ENCODE measurements at regions not wholly inside any gene's neighbourhood (a gene's known extent, or its start where the extent isn't known, plus 50 kb on each side); places are given as distances from the start of the nearest gene placed in this dataset.

- Histone ChIP-seq H3K4me1 (ENCODE audit: control insufficient read depth in 1 of 2, insufficient read depth in 2 of 2, low read length in 2 of 2) (peaks cover 8 to 15% of the 10 kb centered on the region in 2 donors), H3K36me3 (ENCODE audit: control insufficient read depth in 1 of 2, insufficient read depth in 2 of 2, low read length in 2 of 2) (no peaks in the 10 kb centered on the region), H3K9me3 (ENCODE audit: control insufficient read depth in 1 of 2, low read length in 2 of 2) (no peaks in the 10 kb centered on the region), H3K27ac (ENCODE audit: low read length) (peak overlapping the region; percentile 58), H3K27me3 (ENCODE audit: low read depth, low read length) (no peaks in the 10 kb centered on the region), H3K4me3 (ENCODE audit: low read depth in 1 of 2, low read length in 2 of 2) (no peak overlapping the region)
Measured at GRCh38 chr6:139530561-139530960, 156.1 kb upstream of the CITED2 start.

- no peaks in the 10 kb centered on the region for H3K9me3 ChIP-seq (ENCODE audit: control insufficient read depth in 1 of 2, low read length in 2 of 2)
- no peaks in the 10 kb centered on the region for H3K36me3 ChIP-seq (ENCODE audit: control insufficient read depth in 1 of 2, insufficient read depth in 2 of 2, low read length in 2 of 2)
- no peak overlapping the region for H3K27ac ChIP-seq (ENCODE audit: low read length)
- H3K27me3 ChIP-seq (ENCODE audit: low read depth, low read length), result no peaks in the 10 kb centered on the region
- H3K4me1 ChIP-seq (ENCODE audit: control insufficient read depth in 1 of 2, insufficient read depth in 2 of 2, low read length in 2 of 2), result peaks cover 6 to 10% of the 10 kb centered on the region in 2 donors
- H3K4me3 ChIP-seq (ENCODE audit: low read depth in 1 of 2, low read length in 2 of 2), result no peak overlapping the region
Measured at GRCh38 chr6:139529420-139529819, 155.0 kb upstream of the CITED2 start.

DNA sequence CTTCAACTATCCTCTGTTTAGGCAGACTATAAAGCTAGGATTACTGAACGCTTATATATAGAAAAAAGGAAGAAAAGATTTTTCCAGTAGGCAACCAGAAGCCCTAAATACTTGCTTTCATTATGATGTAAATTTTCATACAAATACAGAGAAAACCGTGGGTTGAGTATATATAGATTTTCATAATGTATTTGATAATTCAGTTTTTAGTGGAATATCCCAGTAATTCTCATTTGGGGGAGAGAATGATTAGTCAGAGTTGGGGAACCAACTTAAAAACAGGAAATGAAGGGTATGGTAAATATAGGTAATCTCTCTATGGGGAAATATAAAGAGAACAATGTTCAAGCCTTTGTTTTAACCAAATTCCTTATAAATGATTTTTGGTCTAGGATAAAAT, 154.0 kb upstream of the CITED2 start:
- H3K4me1 ChIP-seq (ENCODE audit: control insufficient read depth in 1 of 2, insufficient read depth in 2 of 2, low read length in 2 of 2), result peaks cover 0 to 2% of the 10 kb centered on the region in 2 donors
- no peak overlapping the region for H3K27ac ChIP-seq (ENCODE audit: low read length)
- H3K36me3 ChIP-seq (ENCODE audit: control insufficient read depth in 1 of 2, insufficient read depth in 2 of 2, low read length in 2 of 2), result no peaks in the 10 kb centered on the region
- H3K27me3 ChIP-seq (ENCODE audit: low read depth, low read length), result no peaks in the 10 kb centered on the region
- H3K9me3 ChIP-seq (ENCODE audit: control insufficient read depth in 1 of 2, low read length in 2 of 2), result no peaks in the 10 kb centered on the region
- no peak overlapping the region for H3K4me3 ChIP-seq (ENCODE audit: low read depth in 1 of 2, low read length in 2 of 2)

DNA sequence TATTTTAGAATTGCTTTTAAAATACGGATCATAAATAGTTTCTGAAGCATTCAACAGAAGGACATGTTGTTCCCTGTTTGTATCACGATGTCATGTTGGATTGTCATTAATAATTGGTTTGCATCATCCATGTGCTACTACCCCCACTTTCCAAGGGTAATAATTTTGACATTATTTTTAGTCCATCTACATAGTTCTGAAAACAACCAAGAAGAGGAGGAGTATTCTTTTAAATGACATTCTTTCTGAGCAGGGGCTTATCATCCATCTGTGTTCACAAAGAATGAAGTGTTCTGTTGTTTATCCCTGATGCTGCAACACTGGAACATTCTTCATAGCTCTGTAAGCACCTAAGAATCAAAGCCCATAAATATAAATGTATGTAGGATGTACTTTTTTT, 151.0 kb upstream of the CITED2 start:
- Histone ChIP-seq H3K27me3 (ENCODE audit: low read depth, low read length) (no peaks in the 10 kb centered on the region), H3K36me3 (ENCODE audit: control insufficient read depth in 1 of 2, insufficient read depth in 2 of 2, low read length in 2 of 2) (no peaks in the 10 kb centered on the region), H3K27ac (ENCODE audit: low read length) (no peak overlapping the region), H3K9me3 (ENCODE audit: control insufficient read depth in 1 of 2, low read length in 2 of 2) (no peaks in the 10 kb centered on the region), H3K4me3 (ENCODE audit: low read depth in 1 of 2, low read length in 2 of 2) (no peak overlapping the region), H3K4me1 (ENCODE audit: control insufficient read depth in 1 of 2, insufficient read depth in 2 of 2, low read length in 2 of 2) (no peaks in the 10 kb centered on the region)

DNA sequence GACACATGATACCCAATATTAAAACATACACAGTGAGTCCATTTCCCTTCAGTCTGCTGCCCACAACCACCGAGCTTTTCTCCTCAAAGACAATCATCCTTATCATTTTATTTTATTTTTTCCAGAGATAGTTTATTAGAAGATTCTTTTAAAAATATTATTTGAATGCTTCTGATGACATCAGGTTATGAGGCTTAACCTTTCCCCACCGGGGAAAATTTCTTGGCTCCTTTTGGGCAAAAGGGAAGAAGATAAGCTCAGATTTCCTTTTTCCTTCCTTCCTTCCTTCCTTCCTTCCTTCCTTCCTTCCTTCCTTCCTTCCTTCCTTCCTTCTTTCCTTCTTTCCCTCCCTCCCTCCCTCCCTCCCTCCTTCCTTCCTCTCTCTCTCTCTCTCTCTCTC, 149.5 kb upstream of the CITED2 start:
- Histone ChIP-seq H3K9me3 (ENCODE audit: control insufficient read depth in 1 of 2, low read length in 2 of 2) (no peaks in the 10 kb centered on the region), H3K27me3 (ENCODE audit: low read depth, low read length) (no peaks in the 10 kb centered on the region), H3K4me1 (ENCODE audit: control insufficient read depth in 1 of 2, insufficient read depth in 2 of 2, low read length in 2 of 2) (no peaks in the 10 kb centered on the region), H3K27ac (ENCODE audit: low read length) (no peak overlapping the region), H3K4me3 (ENCODE audit: low read depth in 1 of 2, low read length in 2 of 2) (no peak overlapping the region), H3K36me3 (ENCODE audit: control insufficient read depth in 1 of 2, insufficient read depth in 2 of 2, low read length in 2 of 2) (no peaks in the 10 kb centered on the region)

- Histone ChIP-seq H3K4me1 (ENCODE audit: control insufficient read depth in 1 of 2, insufficient read depth in 2 of 2, low read length in 2 of 2) (no peaks in the 10 kb centered on the region), H3K36me3 (ENCODE audit: control insufficient read depth in 1 of 2, insufficient read depth in 2 of 2, low read length in 2 of 2) (no peaks in the 10 kb centered on the region), H3K27me3 (ENCODE audit: low read depth, low read length) (no peaks in the 10 kb centered on the region), H3K9me3 (ENCODE audit: control insufficient read depth in 1 of 2, low read length in 2 of 2) (no peaks in the 10 kb centered on the region), H3K4me3 (ENCODE audit: low read depth in 1 of 2, low read length in 2 of 2) (no peak overlapping the region), H3K27ac (ENCODE audit: low read length) (no peak overlapping the region)
Measured at GRCh38 chr6:139522511-139523220, 148.2 kb upstream of the CITED2 start.

- Histone ChIP-seq H3K27me3 (ENCODE audit: low read depth, low read length) (no peaks in the 10 kb centered on the region), H3K4me3 (ENCODE audit: low read depth in 1 of 2, low read length in 2 of 2) (no peak overlapping the region), H3K4me1 (ENCODE audit: control insufficient read depth in 1 of 2, insufficient read depth in 2 of 2, low read length in 2 of 2) (no peaks in the 10 kb centered on the region), H3K9me3 (ENCODE audit: control insufficient read depth in 1 of 2, low read length in 2 of 2) (no peaks in the 10 kb centered on the region), H3K36me3 (ENCODE audit: control insufficient read depth in 1 of 2, insufficient read depth in 2 of 2, low read length in 2 of 2) (no peaks in the 10 kb centered on the region), H3K27ac (ENCODE audit: low read length) (no peak overlapping the region)
Measured at GRCh38 chr6:139521338-139521737, 146.9 kb upstream of the CITED2 start.

- Histone ChIP-seq H3K27me3 (ENCODE audit: low read depth, low read length) (no peaks in the 10 kb centered on the region), H3K4me1 (ENCODE audit: control insufficient read depth in 1 of 2, insufficient read depth in 2 of 2, low read length in 2 of 2) (no peaks in the 10 kb centered on the region), H3K36me3 (ENCODE audit: control insufficient read depth in 1 of 2, insufficient read depth in 2 of 2, low read length in 2 of 2) (no peaks in the 10 kb centered on the region), H3K4me3 (ENCODE audit: low read depth in 1 of 2, low read length in 2 of 2) (no peak overlapping the region), H3K27ac (ENCODE audit: low read length) (no peak overlapping the region), H3K9me3 (ENCODE audit: control insufficient read depth in 1 of 2, low read length in 2 of 2) (no peaks in the 10 kb centered on the region)
Measured at GRCh38 chr6:139520321-139520768, 145.9 kb upstream of the CITED2 start.

DNA sequence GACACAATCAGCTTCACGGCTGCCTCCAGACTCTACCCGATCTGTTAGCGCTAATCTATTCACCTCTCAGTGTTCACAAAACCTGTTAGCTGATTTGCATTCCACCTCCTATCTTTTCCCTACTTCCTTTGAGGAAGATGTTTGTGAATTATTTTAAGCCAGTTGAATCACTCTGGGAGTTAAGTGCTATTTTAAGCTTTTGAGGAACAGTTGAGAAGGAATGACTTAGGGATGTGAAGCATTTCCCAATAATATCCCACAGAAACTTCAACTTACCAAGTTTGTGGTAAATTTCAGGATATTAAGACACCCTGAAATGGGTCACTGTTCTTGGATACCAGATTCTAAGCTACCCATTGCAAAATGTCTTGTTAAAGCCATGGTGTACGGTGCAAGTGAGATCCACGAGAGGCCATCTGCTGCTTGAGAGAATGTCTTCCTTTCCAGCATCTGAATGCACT, 145.2 kb upstream of the CITED2 start:
- H3K4me1 ChIP-seq (ENCODE audit: control insufficient read depth in 1 of 2, insufficient read depth in 2 of 2, low read length in 2 of 2), result no peaks in the 10 kb centered on the region
- no peaks in the 10 kb centered on the region for H3K36me3 ChIP-seq (ENCODE audit: control insufficient read depth in 1 of 2, insufficient read depth in 2 of 2, low read length in 2 of 2)
- no peaks in the 10 kb centered on the region for H3K9me3 ChIP-seq (ENCODE audit: control insufficient read depth in 1 of 2, low read length in 2 of 2)
- no peak overlapping the region for H3K4me3 ChIP-seq (ENCODE audit: low read depth in 1 of 2, low read length in 2 of 2)
- H3K27ac ChIP-seq (ENCODE audit: low read length), result no peak overlapping the region
- H3K27me3 ChIP-seq (ENCODE audit: low read depth, low read length), result no peaks in the 10 kb centered on the region

DNA sequence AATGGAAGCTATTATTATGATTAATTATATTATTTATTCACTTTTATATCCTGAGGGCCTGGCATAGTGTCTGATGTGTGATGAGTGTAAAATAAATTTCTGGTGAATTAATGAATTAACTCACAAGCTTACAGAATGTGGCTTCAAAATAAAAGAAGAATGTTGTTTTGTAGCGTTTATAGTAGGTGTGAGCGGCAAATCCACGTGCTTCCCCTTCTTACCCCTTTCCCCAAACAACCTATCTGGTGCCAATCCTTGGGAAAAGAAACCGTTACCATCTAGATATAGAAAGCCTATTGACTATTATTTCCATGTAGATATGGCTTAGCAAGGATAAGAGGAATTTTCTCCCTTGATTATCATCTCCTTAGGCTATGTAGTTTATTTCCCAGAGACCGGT, 144.6 kb upstream of the CITED2 start:
- no peaks in the 10 kb centered on the region for H3K36me3 ChIP-seq (ENCODE audit: control insufficient read depth in 1 of 2, insufficient read depth in 2 of 2, low read length in 2 of 2)
- no peaks in the 10 kb centered on the region for H3K4me1 ChIP-seq (ENCODE audit: control insufficient read depth in 1 of 2, insufficient read depth in 2 of 2, low read length in 2 of 2)
- H3K27ac ChIP-seq (ENCODE audit: low read length), result no peak overlapping the region
- no peaks in the 10 kb centered on the region for H3K27me3 ChIP-seq (ENCODE audit: low read depth, low read length)
- no peak overlapping the region for H3K4me3 ChIP-seq (ENCODE audit: low read depth in 1 of 2, low read length in 2 of 2)
- H3K9me3 ChIP-seq (ENCODE audit: control insufficient read depth in 1 of 2, low read length in 2 of 2), result no peaks in the 10 kb centered on the region

GRCh38 chr6:139518556-139519091, 144.2 kb upstream of the CITED2 start:
- Histone ChIP-seq H3K4me3 (ENCODE audit: low read depth in 1 of 2, low read length in 2 of 2) (no peak overlapping the region), H3K27ac (ENCODE audit: low read length) (no peak overlapping the region), H3K9me3 (ENCODE audit: control insufficient read depth in 1 of 2, low read length in 2 of 2) (no peaks in the 10 kb centered on the region), H3K4me1 (ENCODE audit: control insufficient read depth in 1 of 2, insufficient read depth in 2 of 2, low read length in 2 of 2) (no peaks in the 10 kb centered on the region), H3K36me3 (ENCODE audit: control insufficient read depth in 1 of 2, insufficient read depth in 2 of 2, low read length in 2 of 2) (no peaks in the 10 kb centered on the region), H3K27me3 (ENCODE audit: low read depth, low read length) (no peaks in the 10 kb centered on the region)
